ENCODE measurements at regions not wholly inside any gene's neighbourhood (a gene's known extent, or its start where the extent isn't known, plus 50 kb on each side); places are given as distances from the start of the nearest gene placed in this dataset.

- TF ChIP-seq, protein P1, sequence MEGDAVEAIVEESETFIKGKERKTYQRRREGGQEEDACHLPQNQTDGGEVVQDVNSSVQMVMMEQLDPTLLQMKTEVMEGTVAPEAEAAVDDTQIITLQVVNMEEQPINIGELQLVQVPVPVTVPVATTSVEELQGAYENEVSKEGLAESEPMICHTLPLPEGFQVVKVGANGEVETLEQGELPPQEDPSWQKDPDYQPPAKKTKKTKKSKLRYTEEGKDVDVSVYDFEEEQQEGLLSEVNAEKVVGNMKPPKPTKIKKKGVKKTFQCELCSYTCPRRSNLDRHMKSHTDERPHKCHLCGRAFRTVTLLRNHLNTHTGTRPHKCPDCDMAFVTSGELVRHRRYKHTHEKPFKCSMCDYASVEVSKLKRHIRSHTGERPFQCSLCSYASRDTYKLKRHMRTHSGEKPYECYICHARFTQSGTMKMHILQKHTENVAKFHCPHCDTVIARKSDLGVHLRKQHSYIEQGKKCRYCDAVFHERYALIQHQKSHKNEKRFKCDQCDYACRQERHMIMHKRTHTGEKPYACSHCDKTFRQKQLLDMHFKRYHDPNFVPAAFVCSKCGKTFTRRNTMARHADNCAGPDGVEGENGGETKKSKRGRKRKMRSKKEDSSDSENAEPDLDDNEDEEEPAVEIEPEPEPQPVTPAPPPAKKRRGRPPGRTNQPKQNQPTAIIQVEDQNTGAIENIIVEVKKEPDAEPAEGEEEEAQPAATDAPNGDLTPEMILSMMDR (IDR thresholded peaks at IDR 0.05 in 2 of 3, conservative IDR thresholded peaks at IDR 0.05 in 1 of 3; ENCODE audit: borderline replicate concordance in 1 of 3, insufficient read depth in 1 of 3, low read depth in 2 of 3, low read length in 2 of 3), result no peak
- TF ChIP-seq POLR2AphosphoS5 (IDR thresholded peaks at IDR 0.05; ENCODE audit: low read depth, low read length), result no peak
- no peak for TF ChIP-seq POLR2A (IDR thresholded peaks at IDR 0.05; ENCODE audit: borderline replicate concordance, extremely low read depth, insufficient read depth, insufficient read length)
- TF ChIP-seq JUND (IDR thresholded peaks at IDR 0.05), result no peak
- TF ChIP-seq EZH2phosphoT487 (IDR thresholded peaks at IDR 0.05; ENCODE audit: borderline replicate concordance), result no peak
Observed at GRCh38 chr18:59813942-59814341, 85.9 kb upstream of the PMAIP1 start.
